Neural crest cell (in vitro differentiated cells): ENCODE measurements at regions not wholly inside any gene's neighbourhood (a gene's known extent, or its start where the extent isn't known, plus 50 kb on each side); places are given as distances from the start of the nearest gene placed in this dataset.

Experiments
- DNase-seq: peaks from one replicate; pipeline ENCODE4 v3.0.0; 2021; ENCODE audit warnings: low read depth, mixed read lengths, low spot score
- H3K27ac Mint-ChIP-seq: one replicate; pipeline ENCODE4 v1.8.0; 2021; ENCODE audit warnings: mild to moderate bottlenecking, mixed read lengths; ENCODE audit not compliant: unreplicated experiment
- H3K27me3 Mint-ChIP-seq: 2 replicates; pipeline ENCODE4 v1.8.0; 2021; ENCODE audit warnings: low read depth, mild to moderate bottlenecking, mixed read lengths
- H3K36me3 Mint-ChIP-seq: 2 replicates; pipeline ENCODE4 v1.8.0; 2021; ENCODE audit warnings: low read depth, mild to moderate bottlenecking, mixed read lengths
- H3K4me1 Mint-ChIP-seq: 2 replicates; pipeline ENCODE4 v1.8.0; 2021; ENCODE audit warnings: mixed read lengths
- H3K4me3 Mint-ChIP-seq: one replicate; pipeline ENCODE4 v1.8.0; 2021; ENCODE audit warnings: mild to moderate bottlenecking, mixed read lengths
- H3K9me3 Mint-ChIP-seq: 2 replicates; pipeline ENCODE4 v1.8.0; 2021; ENCODE audit warnings: mixed read lengths
- TF ChIP-seq, protein P1 (sequence below): fragments of 200-600 bp; sonication (generic); conservative IDR thresholded peaks from 2 replicates; pipeline ENCODE4 v1.5.0; 2021; ENCODE audit warnings: antibody characterized with exemption, mild to moderate bottlenecking

DNA sequence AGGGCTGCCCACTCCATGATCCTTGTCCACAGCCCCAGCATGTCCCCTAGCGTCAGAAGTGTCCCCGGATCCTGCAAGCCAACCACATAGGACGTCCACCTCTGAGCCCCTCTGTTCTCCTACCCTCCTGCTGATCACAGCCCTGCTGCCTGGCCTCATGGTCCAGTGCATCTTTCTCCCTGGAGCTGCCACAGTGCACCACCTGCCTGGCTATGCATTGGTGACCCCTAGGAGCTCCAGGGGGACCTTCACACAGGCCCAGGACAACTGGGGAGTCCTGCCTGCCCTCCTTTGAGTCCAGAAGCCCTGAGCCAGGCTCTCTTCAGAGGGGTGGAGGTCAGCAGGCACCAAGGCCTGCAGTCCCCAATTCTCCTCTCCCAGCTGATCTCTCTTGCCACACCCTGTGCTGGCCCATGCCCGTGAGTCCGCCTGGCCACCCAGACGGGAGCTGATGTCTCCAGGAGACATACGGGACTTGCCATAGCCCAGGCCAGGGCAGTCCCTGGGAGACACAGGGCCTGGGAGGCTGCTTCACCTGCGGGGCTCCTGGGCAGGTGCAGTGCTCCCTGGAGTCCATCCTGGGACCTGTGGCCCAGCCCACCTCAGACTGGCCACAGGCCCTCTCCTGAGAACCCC lies 77.4 kb upstream of the RET start:
- Mint-ChIP-seq H3K4me3 (no peak overlapping the region), H3K9me3 (no peaks in the 10 kb centered on the region), H3K4me1 (no peaks in the 10 kb centered on the region), H3K27me3 (no peaks in the 10 kb centered on the region), H3K27ac (peak overlapping the region; percentile 43), H3K36me3 (no peaks in the 10 kb centered on the region)
- TF ChIP-seq, protein P1, sequence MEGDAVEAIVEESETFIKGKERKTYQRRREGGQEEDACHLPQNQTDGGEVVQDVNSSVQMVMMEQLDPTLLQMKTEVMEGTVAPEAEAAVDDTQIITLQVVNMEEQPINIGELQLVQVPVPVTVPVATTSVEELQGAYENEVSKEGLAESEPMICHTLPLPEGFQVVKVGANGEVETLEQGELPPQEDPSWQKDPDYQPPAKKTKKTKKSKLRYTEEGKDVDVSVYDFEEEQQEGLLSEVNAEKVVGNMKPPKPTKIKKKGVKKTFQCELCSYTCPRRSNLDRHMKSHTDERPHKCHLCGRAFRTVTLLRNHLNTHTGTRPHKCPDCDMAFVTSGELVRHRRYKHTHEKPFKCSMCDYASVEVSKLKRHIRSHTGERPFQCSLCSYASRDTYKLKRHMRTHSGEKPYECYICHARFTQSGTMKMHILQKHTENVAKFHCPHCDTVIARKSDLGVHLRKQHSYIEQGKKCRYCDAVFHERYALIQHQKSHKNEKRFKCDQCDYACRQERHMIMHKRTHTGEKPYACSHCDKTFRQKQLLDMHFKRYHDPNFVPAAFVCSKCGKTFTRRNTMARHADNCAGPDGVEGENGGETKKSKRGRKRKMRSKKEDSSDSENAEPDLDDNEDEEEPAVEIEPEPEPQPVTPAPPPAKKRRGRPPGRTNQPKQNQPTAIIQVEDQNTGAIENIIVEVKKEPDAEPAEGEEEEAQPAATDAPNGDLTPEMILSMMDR, result no peak
- DNase-seq, result no peak

DNA sequence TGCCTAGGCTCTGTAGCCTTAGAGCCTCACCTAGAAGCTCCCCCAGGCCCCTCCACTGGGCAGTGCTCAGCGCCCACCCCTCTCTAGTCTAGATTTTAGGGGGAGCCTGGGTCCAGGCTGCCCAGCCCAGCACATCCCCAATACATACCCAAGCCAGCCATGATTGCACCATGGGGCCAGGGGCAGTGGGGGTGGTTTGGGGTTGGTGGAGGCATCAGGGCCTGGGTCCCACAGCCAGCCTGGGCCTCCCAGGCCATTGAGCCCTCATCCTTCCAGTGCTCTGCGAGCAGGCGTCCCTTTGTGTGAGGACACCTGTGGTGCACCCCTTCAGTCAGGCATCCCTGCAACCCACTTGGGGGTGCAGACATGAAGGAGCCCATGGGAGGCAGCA lies 76.9 kb upstream of the RET start:
- H3K36me3 Mint-ChIP-seq, result no peaks in the 10 kb centered on the region
- TF ChIP-seq, protein P1, result no peak
- H3K27ac Mint-ChIP-seq, result no peak overlapping the region
- no peaks in the 10 kb centered on the region for H3K4me1 Mint-ChIP-seq
- no peak for DNase-seq
- H3K4me3 Mint-ChIP-seq, result no peak overlapping the region
- no peaks in the 10 kb centered on the region for H3K27me3 Mint-ChIP-seq
- H3K9me3 Mint-ChIP-seq, result no peaks in the 10 kb centered on the region

DNA sequence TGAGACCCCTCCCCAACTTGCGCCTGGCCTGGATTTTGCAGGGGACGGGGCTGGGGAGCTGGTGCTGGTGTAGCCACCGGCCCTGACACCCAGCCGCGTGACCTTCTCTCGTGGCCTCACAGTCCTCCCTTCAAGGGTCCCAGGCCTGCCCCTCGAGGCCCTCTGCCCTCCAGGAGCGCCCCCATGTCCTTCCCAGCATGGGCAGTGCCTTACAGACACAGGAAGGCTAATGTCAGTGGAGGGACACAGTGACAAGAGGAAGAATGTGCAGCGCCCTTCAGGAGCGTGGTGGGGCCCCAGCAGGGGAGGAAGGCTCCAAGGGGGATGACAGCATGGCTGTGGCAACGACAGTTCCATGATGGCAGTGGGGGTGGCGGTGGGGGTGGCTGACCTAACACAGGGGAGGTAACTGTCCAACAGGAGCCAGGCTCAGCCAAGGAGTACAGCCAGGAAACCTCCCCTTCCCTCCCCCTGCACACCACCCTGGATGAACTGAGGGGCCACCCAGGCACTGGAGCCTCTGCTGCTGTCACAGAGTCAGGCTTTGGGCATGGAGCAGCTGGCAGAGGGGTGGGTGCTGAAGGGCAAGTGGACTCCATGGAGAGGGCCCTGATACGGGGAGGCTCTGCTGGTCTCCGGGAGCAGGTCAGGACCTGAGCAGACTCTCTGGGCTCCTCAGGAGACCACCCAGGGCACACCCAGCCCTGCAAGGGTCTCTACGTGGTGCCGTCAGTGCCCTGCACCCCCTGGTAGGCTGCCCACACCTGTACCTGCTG lies 76.0 kb upstream of the RET start:
- Mint-ChIP-seq H3K27ac (peak overlapping the region; percentile 62), H3K9me3 (no peaks in the 10 kb centered on the region), H3K27me3 (no peaks in the 10 kb centered on the region), H3K4me3 (no peak overlapping the region), H3K36me3 (no peaks in the 10 kb centered on the region), H3K4me1 (no peaks in the 10 kb centered on the region)
- no peak for DNase-seq
- TF ChIP-seq, protein P1, result no peak

DNA sequence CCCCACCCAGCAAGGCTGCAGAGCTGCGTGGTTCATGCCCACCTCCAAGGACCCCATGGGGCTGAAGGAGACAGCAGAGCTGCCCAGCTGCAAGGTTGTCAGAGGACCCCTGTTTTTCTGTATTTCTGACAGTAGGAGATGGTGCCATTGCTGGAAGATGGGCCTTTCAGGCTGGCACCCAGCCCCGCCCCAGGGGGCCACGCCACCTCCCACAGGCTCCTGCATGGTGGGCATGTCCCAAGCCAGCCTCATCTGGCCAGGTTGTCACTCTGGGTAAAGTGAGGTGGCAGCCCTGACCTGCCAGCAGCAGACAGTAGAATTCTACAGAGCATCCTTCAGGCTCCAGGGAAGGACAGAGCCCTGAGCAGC lies 75.5 kb upstream of the RET start:
- no peak for DNase-seq
- H3K4me1 Mint-ChIP-seq, result no peaks in the 10 kb centered on the region
- no peak overlapping the region for H3K27ac Mint-ChIP-seq
- H3K27me3 Mint-ChIP-seq, result no peaks in the 10 kb centered on the region
- H3K4me3 Mint-ChIP-seq, result no peak overlapping the region
- H3K36me3 Mint-ChIP-seq, result no peaks in the 10 kb centered on the region
- H3K9me3 Mint-ChIP-seq, result no peaks in the 10 kb centered on the region
- TF ChIP-seq, protein P1, result no peak

DNA sequence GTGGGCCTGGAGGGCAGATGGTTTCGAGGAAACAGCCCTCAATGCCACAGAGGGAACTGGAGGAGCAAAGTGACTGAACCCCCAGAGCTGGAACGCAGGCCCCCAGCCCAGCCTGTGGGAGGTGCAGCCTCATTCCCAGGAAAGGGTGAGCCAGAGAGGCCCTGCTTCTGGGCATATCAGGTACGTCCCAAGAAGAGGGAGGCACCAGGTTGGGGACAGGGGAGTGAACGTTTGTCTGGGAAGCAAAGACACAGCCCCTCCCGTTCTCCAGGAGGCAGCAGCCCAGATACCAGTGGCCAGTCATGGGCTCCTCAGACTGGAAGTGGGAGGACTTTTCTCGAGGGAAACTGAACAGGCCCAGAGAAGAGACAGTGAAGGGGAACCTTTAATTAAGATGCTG lies 74.3 kb upstream of the RET start:
- TF ChIP-seq, protein P1, result no peak
- no peaks in the 10 kb centered on the region for H3K36me3 Mint-ChIP-seq
- H3K9me3 Mint-ChIP-seq, result no peaks in the 10 kb centered on the region
- DNase-seq, result no peak
- no peaks in the 10 kb centered on the region for H3K4me1 Mint-ChIP-seq
- H3K4me3 Mint-ChIP-seq, result no peak overlapping the region
- no peaks in the 10 kb centered on the region for H3K27me3 Mint-ChIP-seq
- no peak overlapping the region for H3K27ac Mint-ChIP-seq
